Naive thymus-derived CD4-positive, alpha-beta T cell (primary cell): ENCODE measurements at regions not wholly inside any gene's neighbourhood (a gene's known extent, or its start where the extent isn't known, plus 50 kb on each side); places are given as distances from the start of the nearest gene placed in this dataset.

Source experiments
- ATAC-seq: fragments of 150-1000 bp; cut with Tn5 transposase; 2 replicates; pipeline ENCODE4 v1.10.0; 2021; ENCODE audit warnings: mild to moderate bottlenecking, moderate library complexity
- CTCF ChIA-PET: fragments of 350-600 bp; sonication (Branson Sonifier 250); formaldehyde crosslinking; loops from one replicate; lab custom pipeline; 2021; ENCODE audit warnings: antibody characterized with exemption; lab: Charles Lee
- POLR2A ChIA-PET: fragments of 350-600 bp; sonication (Branson Sonifier 250); formaldehyde crosslinking; loops from one replicate; lab custom pipeline; 2021; ENCODE audit warnings: antibody characterized with exemption, inconsistent platforms; lab: Charles Lee
- DNase-seq, 9 donors: peaks; one replicate each; pipeline versions ENCODE4 v3.0.0 to v3.0.0-alpha.2; 2020 to 2022; ENCODE audit warnings: mixed read lengths in 1 of 9
- H3K27ac ChIP-seq: one replicate; pipeline ENCODE4 v1.7.0; 2013; ENCODE audit warnings: mild to moderate bottlenecking, low read depth, low read length, moderate library complexity
- H3K27me3 ChIP-seq, 2 donors: one replicate each; pipeline ENCODE4 v1.7.0; 2013; ENCODE audit warnings: low read length in 2 of 2, mild to moderate bottlenecking in 2 of 2, moderate library complexity in 2 of 2; ENCODE audit not compliant: control insufficient read depth in 2 of 2, insufficient read depth in 2 of 2
- H3K36me3 ChIP-seq, 3 experiments: 1 replicate in 2 of 3; 2 replicates in 1 of 3; pipeline ENCODE4 v1.7.0; 2013; ENCODE audit warnings: low read length in 3 of 3, mild to moderate bottlenecking in 3 of 3, moderate library complexity in 1 of 3; ENCODE audit not compliant: insufficient read depth in 3 of 3, control insufficient read depth in 2 of 3
- H3K4me1 ChIP-seq, 2 donors: one replicate each; pipeline ENCODE4 v1.7.0; 2013; ENCODE audit warnings: low read length in 2 of 2, mild to moderate bottlenecking in 2 of 2, moderate library complexity in 1 of 2; ENCODE audit not compliant: control insufficient read depth in 2 of 2, insufficient read depth in 2 of 2
- H3K4me3 ChIP-seq: 2 replicates; pipeline ENCODE4 v1.7.0; 2013; ENCODE audit warnings: mild to moderate bottlenecking, low read length
- H3K9me3 ChIP-seq, 3 experiments: 1 replicate in 2 of 3; 2 replicates in 1 of 3; pipeline ENCODE4 v1.7.0; 2013; ENCODE audit warnings: low read length in 3 of 3; ENCODE audit not compliant: control insufficient read depth in 2 of 3
- H3K27ac Mint-ChIP-seq, 9 donors: one replicate each; pipeline ENCODE4 v1.8.0; 2020 to 2022; ENCODE audit warnings: mixed read lengths in 9 of 9, mild to moderate bottlenecking in 8 of 9, moderate library complexity in 5 of 9, inconsistent platforms in 2 of 9
- H3K27me3 Mint-ChIP-seq, 5 donors: one replicate each; pipeline ENCODE4 v1.8.0; 2021 to 2022; ENCODE audit warnings: mixed read lengths in 5 of 5, mild to moderate bottlenecking in 1 of 5
- H3K36me3 Mint-ChIP-seq, 5 donors: one replicate each; pipeline ENCODE4 v1.8.0; 2020 to 2022; ENCODE audit warnings: mixed read lengths in 5 of 5, mild to moderate bottlenecking in 3 of 5, inconsistent platforms in 1 of 5
- H3K4me1 Mint-ChIP-seq, 7 donors: one replicate each; pipeline ENCODE4 v1.8.0; 2020 to 2022; ENCODE audit warnings: mixed read lengths in 7 of 7, mild to moderate bottlenecking in 3 of 7, inconsistent platforms in 1 of 7
- H3K4me3 Mint-ChIP-seq, 10 donors: one replicate each; pipeline ENCODE4 v1.8.0; 2020 to 2022; ENCODE audit warnings: mild to moderate bottlenecking in 10 of 10, mixed read lengths in 10 of 10, moderate library complexity in 6 of 10, inconsistent platforms in 2 of 10
- H3K9me3 Mint-ChIP-seq, 11 donors: one replicate each; pipeline ENCODE4 v1.8.0; 2020 to 2022; ENCODE audit warnings: mixed read lengths in 11 of 11, mild to moderate bottlenecking in 4 of 11, inconsistent platforms in 1 of 11, moderate library complexity in 1 of 11
- intact Hi-C, 2 donors: fragments of 100-400 bp; cut with micrococcal nuclease; formaldehyde crosslinking; loops; one replicate each; pipeline ENCODE4 v1.15.1; 2023

GRCh38 chr17:70891306-70891705 lies 722.0 kb downstream of the KCNJ2 start:
- H3K4me1 ChIP-seq = no peaks in the 10 kb centered on the region
- CTCF ChIA-PET = no interaction called here
- no peaks in the 10 kb centered on the region for H3K27me3 ChIP-seq
- H3K27ac Mint-ChIP-seq = no peak overlapping the region
- H3K4me1 Mint-ChIP-seq = no peaks in the 10 kb centered on the region
- H3K36me3 Mint-ChIP-seq = no peaks in the 10 kb centered on the region
- ATAC-seq (no peak), DNase-seq (no peak)
- peaks cover 0 to 5% (median 0%) of the 10 kb centered on the region in 11 donors for H3K9me3 Mint-ChIP-seq
- intact Hi-C loops = no loop called here
- H3K27ac ChIP-seq = no peak overlapping the region
- no peak overlapping the region for H3K4me3 Mint-ChIP-seq
- POLR2A ChIA-PET = no interaction called here
- no peaks in the 10 kb centered on the region for H3K27me3 Mint-ChIP-seq
- H3K4me3 ChIP-seq = no peak overlapping the region
- no peaks in the 10 kb centered on the region for H3K36me3 ChIP-seq
- no peaks in the 10 kb centered on the region for H3K9me3 ChIP-seq

- H3K36me3 Mint-ChIP-seq = no peaks in the 10 kb centered on the region
- no peaks in the 10 kb centered on the region for H3K4me1 ChIP-seq
- H3K9me3 ChIP-seq = no peaks in the 10 kb centered on the region
- no peak overlapping the region for H3K27ac ChIP-seq
- H3K4me3 Mint-ChIP-seq = no peak overlapping the region
- H3K9me3 Mint-ChIP-seq = peaks cover 0 to 10% (median 3%) of the 10 kb centered on the region in 11 donors
- H3K27me3 Mint-ChIP-seq = no peaks in the 10 kb centered on the region
- intact Hi-C loops = no loop called here
- H3K27ac Mint-ChIP-seq = no peak overlapping the region
- DNase-seq (no peak), ATAC-seq (no peak)
- no peaks in the 10 kb centered on the region for H3K36me3 ChIP-seq
- H3K27me3 ChIP-seq = no peaks in the 10 kb centered on the region
- H3K4me1 Mint-ChIP-seq = no peaks in the 10 kb centered on the region
- POLR2A ChIA-PET = no interaction called here
- CTCF ChIA-PET = no interaction called here
- H3K4me3 ChIP-seq = no peak overlapping the region
Measured at GRCh38 chr17:70892527-70892926, 723.2 kb downstream of the KCNJ2 start.

- no peaks in the 10 kb centered on the region for H3K9me3 ChIP-seq
- no peak overlapping the region for H3K4me3 ChIP-seq
- DNase-seq (no peak), ATAC-seq (no peak)
- no peaks in the 10 kb centered on the region for H3K27me3 ChIP-seq
- H3K36me3 Mint-ChIP-seq = no peaks in the 10 kb centered on the region
- H3K27ac ChIP-seq = no peak overlapping the region
- intact Hi-C loops = no loop called here
- peaks cover 2 to 31% (median 9%) of the 10 kb centered on the region in 11 donors for H3K9me3 Mint-ChIP-seq
- ChIA-PET CTCF (no interaction called here), POLR2A (no interaction called here)
- H3K27ac Mint-ChIP-seq = no peak overlapping the region
- H3K27me3 Mint-ChIP-seq = no peaks in the 10 kb centered on the region
- H3K4me1 ChIP-seq = no peaks in the 10 kb centered on the region
- no peak overlapping the region for H3K4me3 Mint-ChIP-seq
- no peaks in the 10 kb centered on the region for H3K4me1 Mint-ChIP-seq
- H3K36me3 ChIP-seq = no peaks in the 10 kb centered on the region
Measured at GRCh38 chr17:70896843-70897242, 727.5 kb downstream of the KCNJ2 start.

GRCh38 chr17:70897446-70897845 lies 728.1 kb downstream of the KCNJ2 start:
- Mint-ChIP-seq H3K9me3 (peaks cover 3 to 37% (median 10%) of the 10 kb centered on the region in 11 donors), H3K27me3 (no peaks in the 10 kb centered on the region), H3K4me1 (no peaks in the 10 kb centered on the region), H3K36me3 (no peaks in the 10 kb centered on the region), H3K27ac (no peak overlapping the region), H3K4me3 (no peak overlapping the region)
- H3K27me3 ChIP-seq = no peaks in the 10 kb centered on the region
- no peaks in the 10 kb centered on the region for H3K36me3 ChIP-seq
- no peaks in the 10 kb centered on the region for H3K9me3 ChIP-seq
- no peak overlapping the region for H3K27ac ChIP-seq
- H3K4me1 ChIP-seq = no peaks in the 10 kb centered on the region
- intact Hi-C loops = no loop called here
- POLR2A ChIA-PET = no interaction called here
- no peak overlapping the region for H3K4me3 ChIP-seq
- no peak for DNase-seq
- CTCF ChIA-PET = no interaction called here
- no peak for ATAC-seq

- H3K36me3 ChIP-seq = no peaks in the 10 kb centered on the region
- H3K27ac ChIP-seq = no peak overlapping the region
- H3K27me3 ChIP-seq = no peaks in the 10 kb centered on the region
- no peak overlapping the region for H3K4me3 ChIP-seq
- ChIA-PET CTCF (no interaction called here), POLR2A (no interaction called here)
- Mint-ChIP-seq H3K27ac (no peak overlapping the region), H3K4me3 (no peak overlapping the region), H3K9me3 (peaks cover 4 to 38% (median 9%) of the 10 kb centered on the region in 11 donors), H3K36me3 (no peaks in the 10 kb centered on the region), H3K4me1 (no peaks in the 10 kb centered on the region), H3K27me3 (no peaks in the 10 kb centered on the region)
- intact Hi-C loops = no loop called here
- DNase-seq = no peak
- no peaks in the 10 kb centered on the region for H3K4me1 ChIP-seq
- no peaks in the 10 kb centered on the region for H3K9me3 ChIP-seq
- ATAC-seq = no peak
Measured at GRCh38 chr17:70901870-70902269, 732.5 kb downstream of the KCNJ2 start.

- Histone ChIP-seq H3K27me3 (no peaks in the 10 kb centered on the region), H3K9me3 (no peaks in the 10 kb centered on the region), H3K27ac (no peak overlapping the region), H3K36me3 (no peaks in the 10 kb centered on the region), H3K4me1 (no peaks in the 10 kb centered on the region), H3K4me3 (no peak overlapping the region)
- no peaks in the 10 kb centered on the region for H3K27me3 Mint-ChIP-seq
- CTCF ChIA-PET = no interaction called here
- H3K36me3 Mint-ChIP-seq = no peaks in the 10 kb centered on the region
- ATAC-seq (peak; percentile 51), DNase-seq (no peak)
- peaks cover 4 to 20% (median 8%) of the 10 kb centered on the region in 11 donors for H3K9me3 Mint-ChIP-seq
- H3K4me1 Mint-ChIP-seq = no peaks in the 10 kb centered on the region
- no peak overlapping the region for H3K27ac Mint-ChIP-seq
- intact Hi-C loops = no loop called here
- H3K4me3 Mint-ChIP-seq = no peak overlapping the region
- POLR2A ChIA-PET = no interaction called here
Measured at GRCh38 chr17:70905796-70906195, 736.5 kb downstream of the KCNJ2 start.

- intact Hi-C loops = no loop called here
- Histone ChIP-seq H3K9me3 (no peaks in the 10 kb centered on the region), H3K27me3 (no peaks in the 10 kb centered on the region), H3K36me3 (no peaks in the 10 kb centered on the region), H3K4me3 (no peak overlapping the region), H3K4me1 (no peaks in the 10 kb centered on the region), H3K27ac (no peak overlapping the region)
- Mint-ChIP-seq H3K4me1 (no peaks in the 10 kb centered on the region), H3K4me3 (no peak overlapping the region), H3K9me3 (peaks cover 1 to 14% (median 5%) of the 10 kb centered on the region in 11 donors), H3K27me3 (no peaks in the 10 kb centered on the region), H3K36me3 (no peaks in the 10 kb centered on the region), H3K27ac (no peak overlapping the region)
- DNase-seq (no peak), ATAC-seq (no peak)
- POLR2A ChIA-PET = no interaction called here
- CTCF ChIA-PET = no interaction called here
Measured at GRCh38 chr17:70906808-70907207, 737.5 kb downstream of the KCNJ2 start.
